Upper lobe of left lung (tissue), 4 donors: ENCODE measurements at regions not wholly inside any gene's neighbourhood (a gene's known extent, or its start where the extent isn't known, plus 50 kb on each side); places are given as distances from the start of the nearest gene placed in this dataset.

ENCODE experiments used
- EP300 ChIP-seq, 4 donors: sonication (generic); formaldehyde crosslinking; IDR thresholded peaks; one replicate each; pipeline ENCODE4 v1.5.1; 2017; ENCODE audit warnings: antibody characterized with exemption in 4 of 4, control low read depth in 2 of 4
- POLR2A ChIP-seq, 4 donors: fragments of 450-650 bp; IDR thresholded peaks; one replicate each; pipeline ENCODE4 v1.5.1; 2016 to 2017; ENCODE audit warnings: antibody characterized with exemption in 4 of 4, mild to moderate bottlenecking in 2 of 4
- POLR2AphosphoS5 ChIP-seq, 2 donors: sonication (generic); formaldehyde crosslinking; IDR thresholded peaks; one replicate each; pipeline ENCODE4 v1.5.1; 2017; ENCODE audit warnings: antibody characterized with exemption in 2 of 2
- TF ChIP-seq, protein P1 (sequence below), 6 experiments: fragments of 450-650 bp in 4 of 6; fragments of 200-600 bp in 2 of 6; sonication (generic) in 2 of 6; IDR thresholded peaks; one replicate each; pipeline ENCODE4 v1.5.1; 2016 to 2019; ENCODE audit warnings: antibody characterized with exemption in 6 of 6

DNA sequence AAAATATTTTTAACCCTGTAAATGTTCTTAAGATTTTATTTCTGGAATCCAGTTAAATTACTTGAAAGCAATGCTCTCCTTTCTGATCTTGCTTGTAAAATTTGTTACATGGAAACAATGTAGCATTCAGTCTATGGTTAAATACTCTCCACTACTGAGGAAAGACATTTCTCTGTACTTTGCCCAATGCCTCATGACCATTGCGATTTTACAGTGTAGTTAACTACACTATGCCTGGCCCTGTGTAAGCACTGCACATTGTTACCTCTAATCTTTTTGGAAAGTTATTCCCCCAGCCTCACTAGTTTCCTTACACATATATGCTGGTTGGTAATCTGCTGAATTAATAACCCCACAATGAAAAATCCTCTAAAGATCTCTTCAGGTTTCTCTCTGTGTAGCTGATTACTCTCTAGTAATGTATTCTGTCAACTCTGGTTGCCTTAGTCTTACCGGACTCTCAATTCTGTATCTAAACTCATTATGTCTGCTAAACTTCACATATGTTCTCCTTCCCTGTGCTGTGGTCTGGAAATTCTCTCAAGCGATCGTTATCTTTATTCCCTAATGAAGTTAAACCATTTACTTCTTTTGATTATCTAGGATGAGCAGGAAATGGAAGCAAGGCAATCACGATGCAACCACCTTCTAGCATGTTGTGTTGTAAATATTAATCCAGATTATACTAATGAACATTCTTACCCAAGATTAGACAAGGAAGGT, 58.7 kb upstream of the TMEM106B start:
- TF ChIP-seq, protein P1, sequence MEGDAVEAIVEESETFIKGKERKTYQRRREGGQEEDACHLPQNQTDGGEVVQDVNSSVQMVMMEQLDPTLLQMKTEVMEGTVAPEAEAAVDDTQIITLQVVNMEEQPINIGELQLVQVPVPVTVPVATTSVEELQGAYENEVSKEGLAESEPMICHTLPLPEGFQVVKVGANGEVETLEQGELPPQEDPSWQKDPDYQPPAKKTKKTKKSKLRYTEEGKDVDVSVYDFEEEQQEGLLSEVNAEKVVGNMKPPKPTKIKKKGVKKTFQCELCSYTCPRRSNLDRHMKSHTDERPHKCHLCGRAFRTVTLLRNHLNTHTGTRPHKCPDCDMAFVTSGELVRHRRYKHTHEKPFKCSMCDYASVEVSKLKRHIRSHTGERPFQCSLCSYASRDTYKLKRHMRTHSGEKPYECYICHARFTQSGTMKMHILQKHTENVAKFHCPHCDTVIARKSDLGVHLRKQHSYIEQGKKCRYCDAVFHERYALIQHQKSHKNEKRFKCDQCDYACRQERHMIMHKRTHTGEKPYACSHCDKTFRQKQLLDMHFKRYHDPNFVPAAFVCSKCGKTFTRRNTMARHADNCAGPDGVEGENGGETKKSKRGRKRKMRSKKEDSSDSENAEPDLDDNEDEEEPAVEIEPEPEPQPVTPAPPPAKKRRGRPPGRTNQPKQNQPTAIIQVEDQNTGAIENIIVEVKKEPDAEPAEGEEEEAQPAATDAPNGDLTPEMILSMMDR (IDR thresholded peaks at IDR 0.05) = no peak
- TF ChIP-seq EP300 (IDR thresholded peaks at IDR 0.05) = no peak
- no peak for TF ChIP-seq POLR2A (IDR thresholded peaks at IDR 0.05)
- TF ChIP-seq POLR2AphosphoS5 (IDR thresholded peaks at IDR 0.05) = no peak
